ENCODE measurements at regions not wholly inside any gene's neighbourhood (a gene's known extent, or its start where the extent isn't known, plus 50 kb on each side); places are given as distances from the start of the nearest gene placed in this dataset.

DNA sequence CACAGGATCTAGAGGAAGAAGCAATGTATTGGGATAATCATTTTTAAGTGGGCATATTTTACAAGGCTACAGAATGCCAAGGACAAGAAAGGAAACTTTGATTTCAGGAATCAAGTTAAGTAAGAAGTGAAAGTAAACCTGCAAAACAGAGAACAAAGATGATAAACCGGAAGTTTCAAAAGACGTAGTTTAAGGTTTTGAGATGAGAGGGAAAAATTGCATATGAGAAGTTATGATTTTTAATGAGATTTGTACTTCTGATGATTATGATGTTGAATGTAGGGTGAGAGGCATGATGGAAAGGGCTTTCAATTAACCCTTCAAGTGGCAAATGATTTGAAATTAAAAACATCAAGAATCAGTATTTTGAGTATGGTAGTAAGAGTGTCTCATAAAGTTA lies 134.9 kb downstream of the CAPZA3 start:
- TF ChIP-seq, protein P1, sequence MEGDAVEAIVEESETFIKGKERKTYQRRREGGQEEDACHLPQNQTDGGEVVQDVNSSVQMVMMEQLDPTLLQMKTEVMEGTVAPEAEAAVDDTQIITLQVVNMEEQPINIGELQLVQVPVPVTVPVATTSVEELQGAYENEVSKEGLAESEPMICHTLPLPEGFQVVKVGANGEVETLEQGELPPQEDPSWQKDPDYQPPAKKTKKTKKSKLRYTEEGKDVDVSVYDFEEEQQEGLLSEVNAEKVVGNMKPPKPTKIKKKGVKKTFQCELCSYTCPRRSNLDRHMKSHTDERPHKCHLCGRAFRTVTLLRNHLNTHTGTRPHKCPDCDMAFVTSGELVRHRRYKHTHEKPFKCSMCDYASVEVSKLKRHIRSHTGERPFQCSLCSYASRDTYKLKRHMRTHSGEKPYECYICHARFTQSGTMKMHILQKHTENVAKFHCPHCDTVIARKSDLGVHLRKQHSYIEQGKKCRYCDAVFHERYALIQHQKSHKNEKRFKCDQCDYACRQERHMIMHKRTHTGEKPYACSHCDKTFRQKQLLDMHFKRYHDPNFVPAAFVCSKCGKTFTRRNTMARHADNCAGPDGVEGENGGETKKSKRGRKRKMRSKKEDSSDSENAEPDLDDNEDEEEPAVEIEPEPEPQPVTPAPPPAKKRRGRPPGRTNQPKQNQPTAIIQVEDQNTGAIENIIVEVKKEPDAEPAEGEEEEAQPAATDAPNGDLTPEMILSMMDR (IDR thresholded peaks at IDR 0.05) = no peak
- TF ChIP-seq EZH2 (IDR thresholded peaks at IDR 0.05; ENCODE audit: borderline replicate concordance, insufficient read depth, low read depth, low read length, poor library complexity, severe bottlenecking) = no peak

Data from B cell (primary cell).